Lower leg skin (tissue), 3 donors: ENCODE measurements at regions not wholly inside any gene's neighbourhood (a gene's known extent, or its start where the extent isn't known, plus 50 kb on each side); places are given as distances from the start of the nearest gene placed in this dataset.

Source experiments
- CTCF ChIP-seq, 3 donors: fragments of 450-650 bp; IDR thresholded peaks; one replicate each; pipeline ENCODE4 v1.5.1; 2016; ENCODE audit warnings: antibody characterized with exemption in 3 of 3, mild to moderate bottlenecking in 3 of 3, moderate library complexity in 2 of 3
- POLR2A ChIP-seq, 2 donors: fragments of 450-650 bp; IDR thresholded peaks; one replicate each; pipeline ENCODE4 v1.6.1; 2016 to 2017; ENCODE audit warnings: antibody characterized with exemption in 2 of 2, mild to moderate bottlenecking in 1 of 2, moderate library complexity in 1 of 2

- TF ChIP-seq CTCF (IDR thresholded peaks at IDR 0.05) (no peak), POLR2A (IDR thresholded peaks at IDR 0.05) (no peak)
These were observed 65.1 kb upstream of the ITM2B start for GRCh38 chr13:48167866-48168265.
